ENCODE measurements at regions not wholly inside any gene's neighbourhood (a gene's known extent, or its start where the extent isn't known, plus 50 kb on each side); places are given as distances from the start of the nearest gene placed in this dataset.

DNA sequence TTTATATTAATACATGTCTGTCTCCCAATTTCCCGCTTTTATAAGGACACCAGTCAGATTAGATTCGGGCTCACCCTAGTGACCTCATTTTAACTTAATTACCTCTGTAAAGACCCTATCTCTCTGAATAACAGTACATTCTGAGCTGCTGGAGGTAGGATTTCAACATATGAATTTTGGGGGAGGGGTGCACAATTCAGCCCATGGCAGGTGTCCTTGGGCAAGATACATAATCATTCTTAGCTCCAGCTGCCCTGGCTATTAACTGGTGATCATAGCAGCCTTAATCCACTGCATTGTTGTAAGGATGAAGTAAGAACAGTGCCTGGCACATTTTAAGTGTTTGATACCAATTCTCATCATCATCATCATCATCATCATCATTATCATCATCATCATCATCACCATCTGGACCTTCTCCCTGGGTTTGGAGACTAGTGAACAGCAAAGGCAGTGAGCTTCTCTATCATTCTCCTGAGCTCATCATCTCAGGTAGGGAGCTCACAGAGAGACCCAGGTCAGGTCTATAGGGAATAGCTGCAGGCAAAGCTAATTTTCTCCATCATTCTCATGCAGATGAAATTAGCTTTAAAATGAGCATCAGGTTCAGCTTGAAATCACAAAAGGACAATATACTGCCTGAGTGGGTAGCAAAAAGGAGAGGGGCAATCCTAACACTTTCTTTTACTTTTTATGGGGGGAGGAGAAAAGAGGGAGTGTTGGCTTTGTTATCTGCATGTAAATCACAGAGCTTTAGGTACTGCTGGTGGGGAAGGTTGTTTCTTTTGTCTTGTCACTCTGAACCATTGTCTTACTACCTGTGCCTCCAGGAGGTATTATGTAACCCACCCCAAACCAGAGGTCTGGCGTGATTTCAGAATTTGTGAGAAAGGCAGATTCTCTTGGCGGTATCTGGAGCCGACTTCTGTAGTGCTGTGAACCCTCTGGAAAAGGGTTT lies 125.5 kb upstream of the SPRED2 start:
- Histone ChIP-seq H2AFZ (ENCODE audit: low read length) (no peak overlapping the region), H3K9ac (ENCODE audit: low read depth, low read length, poor library complexity, severe bottlenecking) (no peak overlapping the region), H3F3A (ENCODE audit: low read depth) (no peaks in the 10 kb centered on the region), H3K79me2 (ENCODE audit: insufficient read depth, low read length) (no peaks in the 10 kb centered on the region), H3K4me1 (ENCODE audit: insufficient read depth, low read length, poor library complexity, severe bottlenecking) (no peaks in the 10 kb centered on the region), H3K9me2 (replicated peaks; ENCODE audit: low read depth, low read length) (no peaks in the 10 kb centered on the region), H4K20me1 (ENCODE audit: insufficient read depth, low read length, poor library complexity, severe bottlenecking) (no peaks in the 10 kb centered on the region), H3K36me3 (ENCODE audit: insufficient read depth, low read length) (no peaks in the 10 kb centered on the region), H3K4me2 (ENCODE audit: low read depth, low read length, poor library complexity, severe bottlenecking) (no peak overlapping the region), H3K4me3 (ENCODE audit: low read length, poor library complexity, severe bottlenecking) (no peak overlapping the region), H3K9me3 (ENCODE audit: insufficient read depth, low read depth, low read length) (no peaks in the 10 kb centered on the region), H3K27me3 (ENCODE audit: insufficient read depth, low read length, poor library complexity, severe bottlenecking) (no peaks in the 10 kb centered on the region)
- TF ChIP-seq, protein P1, sequence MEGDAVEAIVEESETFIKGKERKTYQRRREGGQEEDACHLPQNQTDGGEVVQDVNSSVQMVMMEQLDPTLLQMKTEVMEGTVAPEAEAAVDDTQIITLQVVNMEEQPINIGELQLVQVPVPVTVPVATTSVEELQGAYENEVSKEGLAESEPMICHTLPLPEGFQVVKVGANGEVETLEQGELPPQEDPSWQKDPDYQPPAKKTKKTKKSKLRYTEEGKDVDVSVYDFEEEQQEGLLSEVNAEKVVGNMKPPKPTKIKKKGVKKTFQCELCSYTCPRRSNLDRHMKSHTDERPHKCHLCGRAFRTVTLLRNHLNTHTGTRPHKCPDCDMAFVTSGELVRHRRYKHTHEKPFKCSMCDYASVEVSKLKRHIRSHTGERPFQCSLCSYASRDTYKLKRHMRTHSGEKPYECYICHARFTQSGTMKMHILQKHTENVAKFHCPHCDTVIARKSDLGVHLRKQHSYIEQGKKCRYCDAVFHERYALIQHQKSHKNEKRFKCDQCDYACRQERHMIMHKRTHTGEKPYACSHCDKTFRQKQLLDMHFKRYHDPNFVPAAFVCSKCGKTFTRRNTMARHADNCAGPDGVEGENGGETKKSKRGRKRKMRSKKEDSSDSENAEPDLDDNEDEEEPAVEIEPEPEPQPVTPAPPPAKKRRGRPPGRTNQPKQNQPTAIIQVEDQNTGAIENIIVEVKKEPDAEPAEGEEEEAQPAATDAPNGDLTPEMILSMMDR (conservative IDR thresholded peaks at IDR 0.05; ENCODE audit: low read length) = no peak
- no peak for TF ChIP-seq EZH2phosphoT487 (IDR thresholded peaks at IDR 0.05; ENCODE audit: borderline replicate concordance)

DNA sequence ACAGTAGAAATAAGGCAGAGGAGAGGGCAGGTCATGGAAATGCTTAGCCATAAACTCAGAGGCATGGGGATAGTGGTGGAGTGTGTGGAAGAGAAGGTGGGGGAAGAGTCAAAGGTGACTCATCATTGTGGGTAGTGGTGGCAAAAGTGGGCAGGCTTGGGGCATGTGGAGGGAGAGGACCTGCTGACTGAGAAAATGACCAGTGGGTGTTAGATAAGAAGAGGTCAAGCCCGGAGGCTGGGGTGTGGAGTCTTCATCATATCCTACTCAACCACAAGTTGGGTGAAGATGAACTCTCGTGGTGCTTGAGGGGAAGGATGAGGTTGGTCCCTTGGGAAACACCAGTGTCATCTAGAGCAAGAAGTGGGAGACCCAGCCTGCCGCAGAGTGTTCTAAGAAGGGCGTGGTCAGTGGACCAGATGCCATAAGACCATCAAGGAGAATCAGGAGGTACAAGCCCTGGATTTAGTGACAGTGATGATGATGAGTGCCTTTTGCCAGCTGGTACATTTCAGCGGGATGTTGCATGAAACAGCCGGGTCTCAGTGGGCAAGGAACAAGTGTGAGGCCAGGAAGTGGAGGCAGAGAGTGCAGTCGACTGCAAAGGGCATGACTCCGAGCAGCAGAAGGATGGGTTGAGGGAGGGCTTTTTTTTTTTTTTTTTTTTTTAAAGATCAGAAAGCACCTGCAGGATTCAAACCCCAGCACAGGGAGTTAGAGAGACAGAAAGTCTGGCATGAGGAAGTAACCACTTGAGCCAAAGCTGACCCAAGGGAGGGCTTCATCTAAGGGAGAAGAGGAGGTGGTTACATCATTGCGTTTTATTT lies 122.6 kb upstream of the SPRED2 start:
- Histone ChIP-seq H3F3A (ENCODE audit: low read depth) (no peaks in the 10 kb centered on the region), H3K9ac (ENCODE audit: low read depth, low read length, poor library complexity, severe bottlenecking) (no peak overlapping the region), H4K20me1 (ENCODE audit: insufficient read depth, low read length, poor library complexity, severe bottlenecking) (no peaks in the 10 kb centered on the region), H3K27me3 (ENCODE audit: insufficient read depth, low read length, poor library complexity, severe bottlenecking) (no peaks in the 10 kb centered on the region), H3K4me3 (ENCODE audit: low read length, poor library complexity, severe bottlenecking) (no peak overlapping the region), H3K9me2 (replicated peaks; ENCODE audit: low read depth, low read length) (no peaks in the 10 kb centered on the region), H3K4me2 (ENCODE audit: low read depth, low read length, poor library complexity, severe bottlenecking) (no peak overlapping the region), H3K4me1 (ENCODE audit: insufficient read depth, low read length, poor library complexity, severe bottlenecking) (no peaks in the 10 kb centered on the region), H2AFZ (ENCODE audit: low read length) (no peak overlapping the region), H3K9me3 (ENCODE audit: insufficient read depth, low read depth, low read length) (no peaks in the 10 kb centered on the region), H3K79me2 (ENCODE audit: insufficient read depth, low read length) (no peaks in the 10 kb centered on the region), H3K36me3 (ENCODE audit: insufficient read depth, low read length) (no peaks in the 10 kb centered on the region)
- no peak for TF ChIP-seq EZH2phosphoT487 (IDR thresholded peaks at IDR 0.05; ENCODE audit: borderline replicate concordance)
- TF ChIP-seq, protein P1 (conservative IDR thresholded peaks at IDR 0.05; ENCODE audit: low read length) = no peak

DNA sequence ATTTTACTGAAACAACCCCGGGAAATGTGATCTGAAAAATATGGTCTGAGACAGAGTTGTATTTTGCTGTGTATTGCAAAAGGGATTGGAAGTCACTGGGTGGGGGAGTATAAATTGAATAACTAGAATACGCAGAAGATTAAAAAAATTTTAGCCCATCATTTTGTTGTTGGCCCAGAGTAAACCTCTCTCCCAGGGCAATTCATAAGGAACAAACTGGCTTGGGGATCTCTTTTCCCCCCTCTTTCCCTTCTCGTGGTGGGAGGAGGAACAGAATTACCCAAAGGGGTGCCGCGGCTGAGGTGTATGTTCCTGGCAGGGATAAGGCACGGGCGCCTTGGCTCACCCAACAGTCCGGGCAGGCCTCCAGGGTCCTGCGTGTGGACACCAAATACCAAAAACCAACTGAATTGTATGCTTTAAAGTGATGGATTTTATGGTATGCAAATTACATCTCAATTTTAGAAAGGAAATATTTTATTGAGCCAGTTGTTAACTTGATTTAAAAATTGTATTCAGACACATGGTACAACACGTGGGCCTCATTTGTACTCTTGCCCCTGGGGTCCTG lies 121.2 kb upstream of the SPRED2 start:
- no peaks in the 10 kb centered on the region for H3K36me3 ChIP-seq (ENCODE audit: insufficient read depth, low read length)
- H3K9ac ChIP-seq (ENCODE audit: low read depth, low read length, poor library complexity, severe bottlenecking) = no peak overlapping the region
- no peaks in the 10 kb centered on the region for H3K4me1 ChIP-seq (ENCODE audit: insufficient read depth, low read length, poor library complexity, severe bottlenecking)
- no peaks in the 10 kb centered on the region for H3K9me2 ChIP-seq (replicated peaks; ENCODE audit: low read depth, low read length)
- H2AFZ ChIP-seq (ENCODE audit: low read length) = no peak overlapping the region
- no peak overlapping the region for H3K4me3 ChIP-seq (ENCODE audit: low read length, poor library complexity, severe bottlenecking)
- H3F3A ChIP-seq (ENCODE audit: low read depth) = no peaks in the 10 kb centered on the region
- no peaks in the 10 kb centered on the region for H3K79me2 ChIP-seq (ENCODE audit: insufficient read depth, low read length)
- no peaks in the 10 kb centered on the region for H4K20me1 ChIP-seq (ENCODE audit: insufficient read depth, low read length, poor library complexity, severe bottlenecking)
- TF ChIP-seq, protein P1 (conservative IDR thresholded peaks at IDR 0.05; ENCODE audit: low read length) = no peak; the same call in 1 of the 2 replicates
- TF ChIP-seq EZH2phosphoT487 (IDR thresholded peaks at IDR 0.05; ENCODE audit: borderline replicate concordance) = no peak
- no peak overlapping the region for H3K4me2 ChIP-seq (ENCODE audit: low read depth, low read length, poor library complexity, severe bottlenecking)
- no peaks in the 10 kb centered on the region for H3K9me3 ChIP-seq (ENCODE audit: insufficient read depth, low read depth, low read length)
- no peaks in the 10 kb centered on the region for H3K27me3 ChIP-seq (ENCODE audit: insufficient read depth, low read length, poor library complexity, severe bottlenecking)

Data from Loucy (cell line).